Cardiac muscle cell (in vitro differentiated cells and primary cell): ENCODE measurements at regions not wholly inside any gene's neighbourhood (a gene's known extent, or its start where the extent isn't known, plus 50 kb on each side); places are given as distances from the start of the nearest gene placed in this dataset.

Experiments used
- DNase-seq, 2 donors: peaks; one replicate each; pipeline versions ENCODE4 v3.0.0 to v3.0.0-alpha.2; 2010 to 2017; ENCODE audit warnings: low read depth in 1 of 2, low spot score in 1 of 2
- H3K27ac ChIP-seq: fragments of 200-600 bp; sonication (generic); 2 replicates; pipeline ENCODE4 v1.5.1; 2016
- H3K27me3 ChIP-seq: fragments of 200-600 bp; sonication (generic); 2 replicates; pipeline ENCODE4 v1.6.0; 2016; ENCODE audit warnings: control low read depth
- H3K36me3 ChIP-seq: fragments of 200-600 bp; sonication (generic); 2 replicates; pipeline ENCODE4 v1.5.1; 2016; ENCODE audit warnings: control low read depth
- H3K4me1 ChIP-seq: fragments of 200-600 bp; sonication (generic); 2 replicates; pipeline ENCODE4 v1.8.1; 2017; ENCODE audit warnings: low read depth, mild to moderate bottlenecking, mixed run types
- H3K4me3 ChIP-seq: fragments of 200-600 bp; sonication (generic); 2 replicates; pipeline ENCODE4 v1.5.1; 2016; ENCODE audit warnings: mild to moderate bottlenecking
- H3K9me3 ChIP-seq: fragments of 200-600 bp; sonication (generic); 2 replicates; pipeline ENCODE4 v1.5.1; 2017; ENCODE audit warnings: low read depth, mild to moderate bottlenecking, control low read depth
- CTCF ChIP-seq: IDR thresholded peaks from 2 replicates; pipeline ENCODE4 v1.5.1; 2012; ENCODE audit warnings: low read depth, mild to moderate bottlenecking, low read length

GRCh38 chr2:153808679-153809078 lies 63.0 kb upstream of the GALNT13 start:
- no peaks in the 10 kb centered on the region for H3K9me3 ChIP-seq
- TF ChIP-seq CTCF, result no peak
- DNase-seq, result no peak
- H3K36me3 ChIP-seq, result no peaks in the 10 kb centered on the region
- H3K27me3 ChIP-seq, result no peaks in the 10 kb centered on the region
- H3K27ac ChIP-seq, result no peak overlapping the region
- no peaks in the 10 kb centered on the region for H3K4me1 ChIP-seq
- H3K4me3 ChIP-seq, result no peak overlapping the region

- Histone ChIP-seq H3K4me1 (no peaks in the 10 kb centered on the region), H3K4me3 (no peak overlapping the region), H3K27me3 (no peaks in the 10 kb centered on the region), H3K9me3 (no peaks in the 10 kb centered on the region), H3K36me3 (no peaks in the 10 kb centered on the region), H3K27ac (no peak overlapping the region)
- TF ChIP-seq CTCF, result no peak
- no peak for DNase-seq
Observed at GRCh38 chr2:153811516-153811915, 60.2 kb upstream of the GALNT13 start.

GRCh38 chr2:153812632-153813031 lies 59.1 kb upstream of the GALNT13 start:
- H3K27me3 ChIP-seq, result no peaks in the 10 kb centered on the region
- H3K27ac ChIP-seq, result no peak overlapping the region
- H3K9me3 ChIP-seq, result no peaks in the 10 kb centered on the region
- H3K4me1 ChIP-seq, result no peaks in the 10 kb centered on the region
- no peaks in the 10 kb centered on the region for H3K36me3 ChIP-seq
- TF ChIP-seq CTCF, result no peak
- no peak overlapping the region for H3K4me3 ChIP-seq
- DNase-seq, result no peak

GRCh38 chr2:153818242-153818641 lies 53.5 kb upstream of the GALNT13 start:
- Histone ChIP-seq H3K27ac (no peak overlapping the region), H3K4me3 (no peak overlapping the region), H3K27me3 (no peaks in the 10 kb centered on the region), H3K36me3 (no peaks in the 10 kb centered on the region), H3K4me1 (no peaks in the 10 kb centered on the region), H3K9me3 (no peaks in the 10 kb centered on the region)
- no peak for DNase-seq
- no peak for TF ChIP-seq CTCF

- no peak for DNase-seq
- no peak for TF ChIP-seq CTCF
- no peaks in the 10 kb centered on the region for H3K36me3 ChIP-seq
- H3K27me3 ChIP-seq, result no peaks in the 10 kb centered on the region
- no peak overlapping the region for H3K27ac ChIP-seq
- H3K4me3 ChIP-seq, result no peak overlapping the region
- no peaks in the 10 kb centered on the region for H3K9me3 ChIP-seq
- H3K4me1 ChIP-seq, result no peaks in the 10 kb centered on the region
Observed at GRCh38 chr2:153819074-153819473, 52.6 kb upstream of the GALNT13 start.

- no peaks in the 10 kb centered on the region for H3K4me1 ChIP-seq
- H3K4me3 ChIP-seq, result no peak overlapping the region
- no peak for TF ChIP-seq CTCF
- no peaks in the 10 kb centered on the region for H3K27me3 ChIP-seq
- no peaks in the 10 kb centered on the region for H3K36me3 ChIP-seq
- H3K9me3 ChIP-seq, result no peaks in the 10 kb centered on the region
- H3K27ac ChIP-seq, result no peak overlapping the region
- DNase-seq, result peak in 1 of 2 donors; percentile 6
Observed at GRCh38 chr2:153819501-153819900, 52.2 kb upstream of the GALNT13 start.
